Activated effector memory CD4-positive, alpha-beta T cell treated with anti-CD3 and anti-CD28 coated beads, Interleukin-2, amount 50 U/mL, for 16 hours (primary cell): ENCODE measurements at regions not wholly inside any gene's neighbourhood (a gene's known extent, or its start where the extent isn't known, plus 50 kb on each side); places are given as distances from the start of the nearest gene placed in this dataset.

Source experiments
- DNase-seq: peaks from one replicate; pipeline ENCODE4 v3.0.0-alpha.2; 2020

DNA sequence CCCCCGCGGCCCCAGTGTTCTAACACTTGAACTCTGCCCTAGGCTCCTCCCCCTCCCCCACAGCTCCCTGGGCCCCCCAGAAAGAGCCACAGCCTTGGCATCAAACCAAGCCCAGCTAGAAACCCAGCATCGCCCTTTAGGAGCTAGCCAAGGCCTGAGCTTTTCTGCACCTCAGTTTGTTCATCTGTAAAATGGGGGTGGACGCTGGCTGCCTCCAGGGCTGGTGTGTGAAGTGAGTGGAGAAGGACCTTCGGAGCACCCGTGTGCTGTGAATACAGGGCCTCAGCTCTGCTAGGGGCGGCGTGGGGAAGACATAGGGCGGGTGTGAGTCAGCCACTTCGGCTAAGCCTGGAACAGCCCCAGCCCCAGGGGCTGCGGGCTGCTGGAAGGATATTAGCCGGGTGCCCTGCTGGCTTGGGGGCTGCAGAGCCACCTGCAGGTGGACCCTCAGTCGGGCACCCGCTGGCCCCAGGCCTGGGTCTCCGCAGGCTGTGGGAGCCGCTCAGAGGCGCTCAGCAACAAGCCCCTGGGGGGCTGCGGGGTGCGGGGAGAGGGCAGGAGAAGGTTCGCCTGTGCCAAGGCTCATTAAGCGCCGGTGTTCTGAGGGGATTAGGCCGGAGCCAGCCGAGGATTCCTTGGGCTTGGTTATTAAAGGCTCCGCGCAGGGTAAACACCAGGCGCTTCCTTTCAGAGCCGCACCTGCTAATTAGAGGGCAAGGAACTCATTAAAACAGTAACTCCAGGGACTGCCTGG lies 217.0 kb upstream of the CIBAR2 start:
- no peak for DNase-seq

- DNase-seq, result no peak
Observed at GRCh38 chr16:85330006-85330693, 217.9 kb upstream of the CIBAR2 start.

DNA sequence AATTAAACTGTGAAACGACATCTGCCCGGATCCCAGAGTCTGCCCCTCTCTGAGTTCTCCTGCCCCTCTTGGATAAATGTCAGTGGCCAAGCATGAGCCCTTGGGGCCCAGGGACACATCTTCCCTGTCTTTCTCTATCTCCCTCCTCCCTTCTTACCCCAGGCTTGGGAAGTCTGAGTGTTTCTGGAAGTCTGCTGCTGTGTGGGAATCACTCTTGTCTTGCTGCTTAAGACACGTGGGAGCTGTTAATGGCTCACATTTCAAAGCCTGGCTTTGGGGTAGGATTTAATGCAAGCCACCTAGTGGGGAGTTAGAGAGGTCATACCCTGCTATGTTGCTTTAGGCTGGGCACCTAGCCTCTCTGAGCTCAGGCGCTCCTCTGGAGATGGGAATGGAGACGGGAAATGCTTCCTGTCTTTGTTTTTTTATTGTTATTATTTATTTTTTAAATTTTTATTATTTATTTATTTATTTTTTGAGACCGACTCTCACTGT lies 218.5 kb upstream of the CIBAR2 start:
- no peak for DNase-seq

- DNase-seq, result no peak
Observed at GRCh38 chr16:85331688-85332087, 219.4 kb upstream of the CIBAR2 start.

- DNase-seq, result no peak
Observed at GRCh38 chr16:85332175-85332574, 219.9 kb upstream of the CIBAR2 start.

DNA sequence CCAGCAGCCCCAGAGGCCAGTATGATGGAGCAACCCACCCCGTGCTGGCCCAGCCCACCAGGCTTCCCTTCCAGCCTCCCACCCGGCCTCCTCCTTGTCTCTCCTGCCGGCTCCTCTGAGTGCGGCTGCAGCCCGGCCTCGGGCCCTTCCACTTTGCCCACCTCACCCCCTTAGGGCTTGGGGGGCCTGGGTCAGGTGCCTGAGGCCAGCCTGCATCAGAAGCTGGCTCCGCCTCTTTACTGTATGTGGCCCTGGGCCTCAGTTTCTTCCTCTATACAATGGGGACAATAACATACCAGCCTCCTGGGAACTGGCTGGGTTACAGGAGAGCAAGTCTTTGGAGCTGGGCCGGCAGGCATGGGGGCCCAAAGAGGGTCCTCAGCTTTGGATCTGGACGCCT lies 221.1 kb upstream of the CIBAR2 start:
- no peak for DNase-seq

DNA sequence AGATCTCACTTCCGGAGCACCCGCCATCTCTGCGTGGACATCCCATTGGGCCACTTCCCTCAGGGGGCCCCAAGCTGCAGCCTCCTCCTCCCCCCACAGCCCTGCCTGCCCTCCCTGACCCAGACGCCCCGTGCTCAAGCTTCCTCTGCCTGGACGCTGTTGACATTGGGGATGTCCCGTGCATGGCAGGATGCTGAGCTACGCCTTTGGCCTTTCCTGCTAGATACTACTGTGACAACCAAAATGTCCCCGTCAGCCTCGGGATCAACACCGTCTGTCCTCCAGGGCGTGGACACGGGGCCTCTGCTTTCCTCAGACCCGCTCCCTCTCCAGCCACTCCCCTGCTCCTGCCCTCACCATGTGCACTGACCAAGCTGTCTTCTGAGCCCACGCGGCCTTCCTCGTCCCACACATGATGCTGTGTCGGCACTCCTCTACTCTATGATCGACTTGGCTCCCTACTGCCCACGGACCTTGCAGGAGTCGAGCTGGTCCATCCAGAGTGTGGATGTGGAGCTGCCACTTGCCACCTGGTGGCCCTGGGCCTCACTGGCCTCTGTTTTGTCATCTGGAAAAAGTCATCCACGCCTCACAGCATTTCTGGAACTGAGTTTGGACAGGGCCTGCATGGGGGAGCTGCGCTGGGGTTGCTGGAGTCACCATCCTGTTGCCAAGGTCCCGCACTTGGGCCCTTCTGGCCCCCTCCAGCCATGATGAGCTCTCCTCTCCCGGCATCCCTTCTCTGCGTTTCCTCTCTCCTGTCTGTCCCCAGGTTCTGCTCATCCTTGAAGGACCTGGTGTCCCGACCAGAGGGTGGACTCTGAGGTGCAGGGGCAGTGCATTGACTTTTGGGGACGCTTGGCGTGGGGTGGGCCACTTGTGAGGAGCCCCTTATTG lies 221.7 kb upstream of the CIBAR2 start:
- no peak for DNase-seq

GRCh38 chr16:85334718-85335583 lies 222.7 kb upstream of the CIBAR2 start:
- DNase-seq, result no peak

DNA sequence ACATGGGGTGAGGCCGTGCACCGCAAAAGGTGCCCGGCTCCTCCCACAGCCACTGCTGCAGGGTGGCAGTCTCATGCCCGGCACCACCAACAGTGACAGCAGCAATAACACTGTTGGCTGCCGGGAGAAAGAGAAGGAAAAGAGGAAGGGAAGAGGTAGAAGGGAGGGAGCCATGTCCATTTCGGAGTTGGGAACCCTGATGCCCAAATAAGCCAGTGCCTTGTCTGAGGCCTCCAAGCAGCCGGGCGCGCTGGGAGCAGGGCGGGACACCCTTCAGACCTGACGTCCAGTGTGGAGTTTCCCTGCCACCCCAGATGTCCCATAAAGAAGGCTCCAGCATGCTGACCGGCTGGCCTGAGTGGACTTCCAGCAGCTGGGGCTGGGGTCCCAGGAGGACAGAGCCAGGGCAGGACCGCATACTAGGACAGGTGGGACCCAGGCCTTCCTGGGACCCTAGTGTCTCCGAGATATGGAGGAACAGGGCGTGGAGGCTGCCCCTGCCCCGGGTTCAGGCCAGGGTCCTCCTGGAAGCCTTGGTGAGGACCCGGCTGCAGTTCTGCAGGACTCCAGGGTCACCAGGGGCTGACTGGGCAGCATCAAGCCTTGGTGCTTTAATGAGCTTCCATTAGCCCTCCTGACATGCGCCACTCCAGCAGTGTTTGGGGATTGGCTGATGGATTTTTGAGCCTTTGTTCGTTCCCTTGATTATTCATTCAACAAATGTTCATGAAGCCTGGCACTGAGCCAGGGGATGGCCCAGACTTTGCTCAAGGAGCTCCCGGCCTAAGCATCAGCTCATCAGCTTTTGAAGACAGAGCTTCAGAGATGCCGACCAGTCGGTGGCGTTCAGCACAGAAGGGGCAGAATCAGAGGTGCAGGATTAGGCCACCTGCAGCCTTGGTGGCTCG lies 223.6 kb upstream of the CIBAR2 start:
- DNase-seq, result no peak

GRCh38 chr16:85337910-85338637 lies 225.8 kb upstream of the CIBAR2 start:
- DNase-seq, result no peak

DNA sequence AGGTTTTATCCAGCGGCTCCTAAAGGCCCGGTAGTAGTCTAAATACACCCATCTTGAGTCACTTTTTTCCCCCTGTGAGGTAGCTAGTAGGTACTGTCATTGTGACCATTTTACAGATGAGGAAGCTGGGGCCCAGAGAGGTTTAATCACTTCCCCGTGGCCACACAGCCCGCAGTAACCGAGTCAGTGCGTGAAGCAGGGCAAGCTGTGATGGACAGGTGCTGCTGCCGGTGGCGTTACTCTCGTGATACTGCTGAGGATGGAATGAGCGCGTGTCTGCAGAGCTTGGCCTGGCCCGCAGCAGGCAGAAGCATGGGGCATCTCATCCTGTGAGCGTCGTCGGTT lies 226.3 kb upstream of the CIBAR2 start:
- DNase-seq, result no peak

DNA sequence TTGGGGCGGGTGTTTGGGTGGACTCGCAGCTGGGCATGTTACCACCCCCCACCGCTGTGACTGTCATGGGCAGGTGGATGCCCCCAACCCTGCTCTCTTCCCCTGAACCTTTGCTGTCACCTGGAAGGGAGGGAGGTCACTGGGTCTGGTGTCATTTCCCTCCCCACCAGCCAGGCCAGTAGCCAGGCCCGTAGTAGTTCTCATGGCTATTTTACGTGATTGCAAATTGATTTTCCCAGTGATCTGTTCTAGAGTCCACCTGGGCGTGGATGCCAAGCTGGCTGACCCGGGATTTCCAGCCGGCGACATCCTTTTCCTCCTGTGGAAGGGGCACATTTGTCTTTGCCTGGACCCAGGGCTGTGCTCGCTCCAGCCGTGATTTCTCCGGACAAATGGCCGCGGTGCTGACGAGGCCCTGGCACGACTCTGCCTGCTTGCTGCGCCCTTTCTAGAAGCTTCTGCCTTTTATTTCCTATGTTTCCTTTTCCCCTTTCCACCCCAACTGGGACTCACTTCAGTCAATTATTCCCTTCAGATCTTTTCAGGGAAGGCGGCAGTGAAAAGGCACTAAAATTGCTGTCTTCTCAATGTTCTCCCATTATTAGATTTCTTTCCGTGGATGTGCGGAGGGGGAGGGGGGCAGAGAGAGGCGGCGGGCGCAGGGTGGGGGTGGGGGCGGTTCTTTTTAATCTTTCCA lies 226.9 kb upstream of the CIBAR2 start:
- no peak for DNase-seq

- no peak for DNase-seq
Observed at GRCh38 chr16:85341972-85342695, 229.9 kb upstream of the CIBAR2 start.

DNA sequence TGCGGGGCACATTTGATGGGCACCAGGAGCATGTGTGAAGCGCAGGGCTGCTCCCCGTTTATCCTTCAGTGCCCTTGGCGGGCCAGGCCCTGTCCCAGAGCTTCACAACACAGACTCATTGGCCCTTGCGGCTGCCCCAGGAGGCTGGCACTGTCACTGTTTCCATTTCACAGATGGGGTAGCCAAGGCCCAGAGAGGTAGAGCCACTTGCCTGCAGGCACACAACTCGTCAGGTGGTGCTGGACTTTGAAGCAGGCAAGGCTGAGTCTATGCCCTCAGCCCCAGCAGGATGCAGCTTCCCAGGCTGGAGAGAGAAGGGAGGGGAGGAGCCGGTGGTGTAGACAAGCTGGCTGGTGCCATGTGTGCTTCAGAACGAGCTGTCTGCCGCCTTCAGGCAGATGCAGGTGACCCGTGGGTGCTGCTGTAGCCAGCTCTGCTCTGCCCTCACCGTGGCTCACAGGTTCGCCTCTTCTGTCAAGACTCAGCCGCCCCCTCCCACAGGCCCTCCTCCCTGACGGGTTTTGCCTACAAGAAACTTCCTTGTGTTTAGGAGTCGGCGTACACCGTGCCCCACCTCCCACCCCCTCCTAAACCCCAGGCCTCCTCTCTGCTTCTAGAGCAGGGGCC lies 232.3 kb upstream of the CIBAR2 start:
- no peak for DNase-seq

- no peak for DNase-seq
Observed at GRCh38 chr16:85345129-85345639, 232.9 kb upstream of the CIBAR2 start.

DNA sequence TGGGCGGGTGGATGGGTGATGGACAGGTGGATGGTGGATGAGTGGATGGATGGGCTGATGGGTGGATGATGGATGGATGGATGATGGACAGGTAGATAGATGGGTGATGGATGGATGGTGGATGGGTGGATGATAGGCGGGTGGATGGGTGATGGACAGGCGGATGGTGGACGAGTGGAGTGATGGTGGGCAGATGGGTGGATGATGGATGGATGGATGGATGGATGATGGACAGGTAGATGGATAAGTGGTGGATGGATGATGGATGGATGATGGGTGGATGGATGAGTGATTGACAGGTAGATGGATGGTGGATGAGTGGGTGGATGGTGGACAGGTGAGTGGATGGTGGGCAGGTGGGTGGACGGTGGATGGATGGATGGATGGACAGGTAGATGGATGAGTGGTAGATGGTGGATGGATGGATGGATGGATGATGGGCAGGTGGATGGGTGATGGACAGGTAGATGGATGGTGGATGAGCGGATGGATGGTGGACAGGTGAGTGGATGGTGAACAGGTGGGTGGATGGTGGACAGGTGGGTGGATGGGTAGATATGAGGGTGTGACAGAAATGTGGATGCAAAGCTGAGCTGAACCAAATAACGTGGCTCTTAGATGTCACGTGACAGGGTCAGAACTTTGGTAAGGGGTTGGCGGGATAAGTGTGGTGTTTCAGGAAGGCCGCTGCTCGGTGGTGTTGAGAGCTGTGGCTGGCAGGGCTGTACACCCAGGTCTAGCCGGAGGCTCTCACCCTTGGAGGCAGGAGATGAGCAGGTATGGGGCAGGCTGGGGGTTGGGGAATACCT lies 234.3 kb upstream of the CIBAR2 start:
- no peak for DNase-seq

GRCh38 chr16:85347213-85347591 lies 234.9 kb upstream of the CIBAR2 start:
- no peak for DNase-seq
